ENCODE measurements at regions not wholly inside any gene's neighbourhood (a gene's known extent, or its start where the extent isn't known, plus 50 kb on each side); places are given as distances from the start of the nearest gene placed in this dataset.

DNA sequence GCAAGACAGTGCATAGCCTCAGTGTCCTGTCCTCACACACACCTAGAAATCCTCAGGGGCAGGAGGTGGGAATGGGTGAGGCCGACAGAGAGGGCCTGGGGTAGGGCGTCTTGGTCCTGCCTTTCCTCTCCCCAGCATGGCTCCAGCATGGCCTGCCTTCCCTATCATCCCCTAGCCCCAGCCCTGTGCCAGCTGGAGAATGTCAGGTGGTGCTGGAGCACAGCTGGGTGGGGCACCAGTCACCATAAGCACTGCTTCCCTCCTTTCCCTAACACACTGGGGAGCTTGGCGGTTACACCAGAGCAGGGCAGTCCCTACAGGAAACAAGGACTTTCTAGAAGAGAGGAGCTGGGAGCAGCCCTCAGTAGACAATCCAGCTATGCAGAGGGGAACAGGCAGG, 236.8 kb downstream of the KLF13 start:
- no peak for FAIRE-seq
- TF ChIP-seq, protein P1, sequence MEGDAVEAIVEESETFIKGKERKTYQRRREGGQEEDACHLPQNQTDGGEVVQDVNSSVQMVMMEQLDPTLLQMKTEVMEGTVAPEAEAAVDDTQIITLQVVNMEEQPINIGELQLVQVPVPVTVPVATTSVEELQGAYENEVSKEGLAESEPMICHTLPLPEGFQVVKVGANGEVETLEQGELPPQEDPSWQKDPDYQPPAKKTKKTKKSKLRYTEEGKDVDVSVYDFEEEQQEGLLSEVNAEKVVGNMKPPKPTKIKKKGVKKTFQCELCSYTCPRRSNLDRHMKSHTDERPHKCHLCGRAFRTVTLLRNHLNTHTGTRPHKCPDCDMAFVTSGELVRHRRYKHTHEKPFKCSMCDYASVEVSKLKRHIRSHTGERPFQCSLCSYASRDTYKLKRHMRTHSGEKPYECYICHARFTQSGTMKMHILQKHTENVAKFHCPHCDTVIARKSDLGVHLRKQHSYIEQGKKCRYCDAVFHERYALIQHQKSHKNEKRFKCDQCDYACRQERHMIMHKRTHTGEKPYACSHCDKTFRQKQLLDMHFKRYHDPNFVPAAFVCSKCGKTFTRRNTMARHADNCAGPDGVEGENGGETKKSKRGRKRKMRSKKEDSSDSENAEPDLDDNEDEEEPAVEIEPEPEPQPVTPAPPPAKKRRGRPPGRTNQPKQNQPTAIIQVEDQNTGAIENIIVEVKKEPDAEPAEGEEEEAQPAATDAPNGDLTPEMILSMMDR (IDR thresholded peaks at IDR 0.05; ENCODE audit: insufficient read depth, low read length, severe bottlenecking) = no peak
- H3K4me3 ChIP-seq (ENCODE audit: low read depth, low read length) = no peak overlapping the region

DNA sequence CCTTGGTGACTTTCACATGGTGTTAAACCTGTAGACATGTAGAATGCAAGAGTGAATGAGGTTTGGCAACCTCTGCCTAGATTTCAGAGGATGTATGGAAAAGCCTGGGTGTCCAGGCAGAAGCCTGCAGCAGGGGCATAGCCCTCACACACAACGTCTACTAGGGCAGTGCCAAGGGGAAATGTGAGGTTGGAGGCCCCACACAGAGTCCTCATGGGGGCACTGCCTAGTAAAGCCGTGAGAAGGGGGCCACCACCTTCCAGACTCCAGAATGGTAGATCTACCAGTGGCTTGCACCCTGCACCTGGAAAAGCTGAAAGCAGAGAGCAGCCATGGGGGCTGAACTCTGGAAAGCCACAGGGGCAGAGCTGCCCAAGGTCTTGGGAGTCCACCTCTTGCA, 241.2 kb downstream of the KLF13 start:
- Histone ChIP-seq H3K27me3 (ENCODE audit: control insufficient read depth, insufficient read depth, low read length) (no peaks in the 10 kb centered on the region), H3K4me3 (ENCODE audit: low read depth, low read length) (no peak overlapping the region), H3K36me3 (ENCODE audit: control insufficient read depth, insufficient read depth, low read length) (no peaks in the 10 kb centered on the region)
- TF ChIP-seq, protein P1 (IDR thresholded peaks at IDR 0.05; ENCODE audit: insufficient read depth, low read length, severe bottlenecking) = no peak
- no peak for DNase-seq (ENCODE audit: low read depth)
- FAIRE-seq = no peak

More for the DNA sequence above, 236.8 kb downstream of the KLF13 start:
- no peak for DNase-seq (ENCODE audit: low read depth)
- H3K27me3 ChIP-seq (ENCODE audit: control insufficient read depth, insufficient read depth, low read length) = no peaks in the 10 kb centered on the region
- no peaks in the 10 kb centered on the region for H3K36me3 ChIP-seq (ENCODE audit: control insufficient read depth, insufficient read depth, low read length)

DNA sequence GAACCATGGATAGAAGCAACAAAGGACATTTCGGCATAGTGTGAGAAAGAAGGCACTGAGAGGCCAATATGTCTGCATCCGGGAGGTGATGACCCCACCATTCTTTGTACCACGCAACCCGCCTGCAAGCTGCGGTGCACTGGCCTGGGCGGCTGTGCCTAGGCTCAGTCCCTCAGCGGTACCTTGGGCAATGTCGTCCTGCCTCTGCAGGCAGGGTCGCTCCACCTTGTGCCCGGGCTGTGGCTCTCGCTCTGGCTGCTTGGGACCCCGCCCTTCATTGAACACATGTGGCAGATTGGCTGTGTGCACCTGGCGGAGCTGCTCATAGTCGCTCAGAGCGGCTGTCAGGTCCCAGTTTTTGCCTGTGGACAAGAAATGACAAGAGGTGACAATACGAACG, 243.2 kb downstream of the KLF13 start:
- FAIRE-seq = no peak
- DNase-seq (ENCODE audit: low read depth) = no peak
- no peak overlapping the region for H3K4me3 ChIP-seq (ENCODE audit: low read depth, low read length)
- H3K27me3 ChIP-seq (ENCODE audit: control insufficient read depth, insufficient read depth, low read length) = no peaks in the 10 kb centered on the region
- H3K36me3 ChIP-seq (ENCODE audit: control insufficient read depth, insufficient read depth, low read length) = no peaks in the 10 kb centered on the region
- TF ChIP-seq, protein P1 (IDR thresholded peaks at IDR 0.05; ENCODE audit: insufficient read depth, low read length, severe bottlenecking) = no peak

DNA sequence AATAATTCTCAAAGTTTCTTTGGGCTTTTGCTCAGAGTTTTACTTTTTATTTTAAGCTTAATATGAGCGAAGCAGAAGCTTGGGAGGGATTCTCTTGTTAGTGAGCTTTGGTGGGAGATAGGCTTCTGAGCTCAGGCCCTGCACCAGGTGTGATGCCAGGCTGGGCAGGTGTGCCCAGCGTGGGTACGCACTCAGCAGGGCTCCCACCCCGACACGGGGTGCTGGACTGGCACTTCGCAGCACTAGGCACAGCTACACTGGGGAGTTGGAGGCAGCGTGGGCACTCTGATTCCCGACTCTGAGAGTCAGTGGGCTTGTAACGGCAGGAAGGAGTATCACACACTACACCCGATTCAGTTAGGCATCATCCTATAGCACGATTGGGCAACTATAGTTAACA, 244.0 kb downstream of the KLF13 start:
- Histone ChIP-seq H3K27me3 (ENCODE audit: control insufficient read depth, insufficient read depth, low read length) (no peaks in the 10 kb centered on the region), H3K36me3 (ENCODE audit: control insufficient read depth, insufficient read depth, low read length) (no peaks in the 10 kb centered on the region), H3K4me3 (ENCODE audit: low read depth, low read length) (no peak overlapping the region)
- DNase-seq (ENCODE audit: low read depth) (no peak), FAIRE-seq (no peak)
- TF ChIP-seq, protein P1 (IDR thresholded peaks at IDR 0.05; ENCODE audit: insufficient read depth, low read length, severe bottlenecking) = no peak

DNA sequence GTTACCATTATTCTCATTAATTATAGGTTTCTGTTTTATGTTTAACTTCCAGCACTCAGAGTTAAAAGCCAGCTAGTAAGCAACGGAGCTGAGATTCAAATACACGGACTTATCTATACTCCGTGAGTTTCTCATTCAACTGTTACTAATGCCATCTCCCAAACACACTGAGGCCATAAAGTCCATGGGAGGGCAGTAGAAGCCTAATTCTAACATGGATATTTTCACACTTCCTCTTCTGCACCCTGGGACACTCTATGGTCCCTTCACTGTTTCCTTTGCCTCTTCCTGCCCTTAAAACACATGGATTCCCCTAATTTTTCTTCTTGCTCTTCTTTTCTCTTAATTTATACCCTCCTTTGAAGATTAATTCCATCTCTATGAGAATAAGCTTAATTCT, 245.0 kb downstream of the KLF13 start:
- no peaks in the 10 kb centered on the region for H3K27me3 ChIP-seq (ENCODE audit: control insufficient read depth, insufficient read depth, low read length)
- no peak overlapping the region for H3K4me3 ChIP-seq (ENCODE audit: low read depth, low read length)
- TF ChIP-seq, protein P1 (IDR thresholded peaks at IDR 0.05; ENCODE audit: insufficient read depth, low read length, severe bottlenecking) = peak; percentile 32
- FAIRE-seq = no peak
- no peak for DNase-seq (ENCODE audit: low read depth)
- no peaks in the 10 kb centered on the region for H3K36me3 ChIP-seq (ENCODE audit: control insufficient read depth, insufficient read depth, low read length)

DNA sequence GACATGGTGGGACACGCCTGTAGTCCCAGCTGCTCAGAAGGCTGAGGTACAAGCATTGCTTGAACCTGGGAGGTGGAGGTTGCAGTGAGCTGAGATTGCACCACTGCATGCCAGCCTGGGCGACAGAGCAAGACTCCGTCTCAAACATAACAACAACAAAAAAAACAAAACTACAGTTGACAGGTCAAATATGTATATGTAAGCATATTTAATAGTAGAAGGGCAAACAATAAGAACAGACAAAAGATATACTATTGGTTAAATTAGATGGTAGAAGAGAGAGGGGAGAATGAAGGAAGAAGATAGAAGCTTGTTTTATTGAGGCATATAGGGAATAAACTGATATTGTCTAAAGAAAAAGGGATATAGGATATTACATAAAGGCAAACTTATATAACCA, 247.1 kb downstream of the KLF13 start:
- DNase-seq (ENCODE audit: low read depth) = no peak
- no peak for FAIRE-seq
- no peak overlapping the region for H3K4me3 ChIP-seq (ENCODE audit: low read depth, low read length)
- no peaks in the 10 kb centered on the region for H3K36me3 ChIP-seq (ENCODE audit: control insufficient read depth, insufficient read depth, low read length)
- TF ChIP-seq, protein P1 (IDR thresholded peaks at IDR 0.05; ENCODE audit: insufficient read depth, low read length, severe bottlenecking) = no peak
- no peaks in the 10 kb centered on the region for H3K27me3 ChIP-seq (ENCODE audit: control insufficient read depth, insufficient read depth, low read length)
